Activated naive CD4-positive, alpha-beta T cell treated with anti-CD3 and anti-CD28 coated beads, Interleukin-2, amount 50 U/mL, for 72 hours (primary cell): ENCODE measurements at regions not wholly inside any gene's neighbourhood (a gene's known extent, or its start where the extent isn't known, plus 50 kb on each side); places are given as distances from the start of the nearest gene placed in this dataset.

ENCODE experiments used
- ATAC-seq, 2 donors: fragments of 150-1000 bp; cut with Tn5 transposase; 2 replicates each; pipeline ENCODE4 v1.10.0; 2021; ENCODE audit warnings: mild to moderate bottlenecking in 2 of 2, moderate library complexity in 2 of 2
- DNase-seq, 2 donors: peaks; one replicate each; pipeline ENCODE4 v3.0.0; 2021 to 2022; ENCODE audit warnings: low spot score in 2 of 2
- H3K27ac Mint-ChIP-seq, 2 donors: one replicate each; pipeline ENCODE4 v1.8.0; 2022; ENCODE audit warnings: mild to moderate bottlenecking in 2 of 2, mixed read lengths in 2 of 2
- H3K36me3 Mint-ChIP-seq, 2 donors: one replicate each; pipeline ENCODE4 v1.8.0; 2022; ENCODE audit warnings: mixed read lengths in 2 of 2
- H3K9me3 Mint-ChIP-seq, 2 donors: one replicate each; pipeline ENCODE4 v1.8.0; 2022; ENCODE audit warnings: mixed read lengths in 2 of 2

GRCh38 chr4:119795986-119796578 lies 167.5 kb upstream of the PDE5A start:
- DNase-seq (no peak), ATAC-seq (no peak)
- no peaks in the 10 kb centered on the region for H3K36me3 Mint-ChIP-seq
- H3K27ac Mint-ChIP-seq = no peak overlapping the region
- H3K9me3 Mint-ChIP-seq = no peaks in the 10 kb centered on the region

GRCh38 chr4:119794681-119795080 lies 166.1 kb upstream of the PDE5A start:
- Mint-ChIP-seq H3K9me3 (no peaks in the 10 kb centered on the region), H3K27ac (no peak overlapping the region), H3K36me3 (no peaks in the 10 kb centered on the region)
- ATAC-seq (no peak), DNase-seq (no peak)

- DNase-seq (no peak), ATAC-seq (no peak)
- Mint-ChIP-seq H3K36me3 (no peaks in the 10 kb centered on the region), H3K9me3 (no peaks in the 10 kb centered on the region), H3K27ac (no peak overlapping the region)
These were observed 165.5 kb upstream of the PDE5A start for GRCh38 chr4:119794113-119794512.

GRCh38 chr4:119788349-119789266 lies 160.0 kb upstream of the PDE5A start:
- ATAC-seq (no peak), DNase-seq (no peak)
- Mint-ChIP-seq H3K9me3 (peaks cover 0 to 3% of the 10 kb centered on the region in 2 donors), H3K27ac (no peak overlapping the region), H3K36me3 (no peaks in the 10 kb centered on the region)

- no peaks in the 10 kb centered on the region for H3K36me3 Mint-ChIP-seq
- no peak overlapping the region for H3K27ac Mint-ChIP-seq
- DNase-seq = no peak
- no peak for ATAC-seq
- H3K9me3 Mint-ChIP-seq = peaks cover 0 to 3% of the 10 kb centered on the region in 2 donors
These were observed 157.4 kb upstream of the PDE5A start for GRCh38 chr4:119785963-119786362.

GRCh38 chr4:119783189-119783983 lies 154.8 kb upstream of the PDE5A start:
- H3K27ac Mint-ChIP-seq = no peak overlapping the region
- H3K9me3 Mint-ChIP-seq = peaks cover 0 to 3% of the 10 kb centered on the region in 2 donors
- DNase-seq (no peak), ATAC-seq (no peak)
- H3K36me3 Mint-ChIP-seq = no peaks in the 10 kb centered on the region

GRCh38 chr4:119781044-119781443 lies 152.4 kb upstream of the PDE5A start:
- Mint-ChIP-seq H3K9me3 (peaks cover 0 to 5% of the 10 kb centered on the region in 2 donors), H3K36me3 (no peaks in the 10 kb centered on the region), H3K27ac (no peak overlapping the region)
- DNase-seq = no peak
- no peak for ATAC-seq

GRCh38 chr4:119774840-119775239 lies 146.2 kb upstream of the PDE5A start:
- H3K9me3 Mint-ChIP-seq = peaks cover 0 to 2% of the 10 kb centered on the region in 2 donors
- DNase-seq (no peak), ATAC-seq (no peak)
- H3K36me3 Mint-ChIP-seq = no peaks in the 10 kb centered on the region
- no peak overlapping the region for H3K27ac Mint-ChIP-seq

- no peaks in the 10 kb centered on the region for H3K9me3 Mint-ChIP-seq
- H3K36me3 Mint-ChIP-seq = no peaks in the 10 kb centered on the region
- ATAC-seq (no peak), DNase-seq (no peak)
- no peak overlapping the region for H3K27ac Mint-ChIP-seq
These were observed 137.3 kb upstream of the PDE5A start for GRCh38 chr4:119765951-119766350.

GRCh38 chr4:119765469-119765868 lies 136.9 kb upstream of the PDE5A start:
- no peaks in the 10 kb centered on the region for H3K36me3 Mint-ChIP-seq
- no peak for DNase-seq

GRCh38 chr4:119763386-119763785 lies 134.8 kb upstream of the PDE5A start:
- Mint-ChIP-seq H3K36me3 (no peaks in the 10 kb centered on the region), H3K9me3 (no peaks in the 10 kb centered on the region), H3K27ac (no peak overlapping the region)
- ATAC-seq (no peak), DNase-seq (no peak)

More at GRCh38 chr4:119765469-119765868, 136.9 kb upstream of the PDE5A start:
- ATAC-seq = no peak
- no peaks in the 10 kb centered on the region for H3K9me3 Mint-ChIP-seq
- H3K27ac Mint-ChIP-seq = no peak overlapping the region

GRCh38 chr4:119755599-119755998 lies 127.0 kb upstream of the PDE5A start:
- H3K27ac Mint-ChIP-seq = no peak overlapping the region
- H3K9me3 Mint-ChIP-seq = no peaks in the 10 kb centered on the region
- DNase-seq (no peak), ATAC-seq (no peak)
- H3K36me3 Mint-ChIP-seq = no peaks in the 10 kb centered on the region

- H3K36me3 Mint-ChIP-seq = no peaks in the 10 kb centered on the region
- ATAC-seq (no peak), DNase-seq (no peak)
- H3K27ac Mint-ChIP-seq = no peak overlapping the region
- no peaks in the 10 kb centered on the region for H3K9me3 Mint-ChIP-seq
These were observed 124.3 kb upstream of the PDE5A start for GRCh38 chr4:119752936-119753335.

GRCh38 chr4:119750771-119751170 lies 122.2 kb upstream of the PDE5A start:
- Mint-ChIP-seq H3K36me3 (no peaks in the 10 kb centered on the region), H3K27ac (no peak overlapping the region), H3K9me3 (no peaks in the 10 kb centered on the region)
- ATAC-seq = no peak
- no peak for DNase-seq

GRCh38 chr4:119750048-119750447 lies 121.4 kb upstream of the PDE5A start:
- no peaks in the 10 kb centered on the region for H3K9me3 Mint-ChIP-seq
- no peak for DNase-seq
- no peak for ATAC-seq
- no peak overlapping the region for H3K27ac Mint-ChIP-seq
- no peaks in the 10 kb centered on the region for H3K36me3 Mint-ChIP-seq

GRCh38 chr4:119748853-119749252 lies 120.2 kb upstream of the PDE5A start:
- Mint-ChIP-seq H3K9me3 (no peaks in the 10 kb centered on the region), H3K27ac (no peak overlapping the region), H3K36me3 (no peaks in the 10 kb centered on the region)
- ATAC-seq (no peak), DNase-seq (no peak)

GRCh38 chr4:119746951-119747350 lies 118.3 kb upstream of the PDE5A start:
- Mint-ChIP-seq H3K36me3 (no peaks in the 10 kb centered on the region), H3K27ac (no peak overlapping the region), H3K9me3 (no peaks in the 10 kb centered on the region)
- ATAC-seq (no peak), DNase-seq (no peak)
